ENCODE measurements at regions not wholly inside any gene's neighbourhood (a gene's known extent, or its start where the extent isn't known, plus 50 kb on each side); places are given as distances from the start of the nearest gene placed in this dataset.

DNA sequence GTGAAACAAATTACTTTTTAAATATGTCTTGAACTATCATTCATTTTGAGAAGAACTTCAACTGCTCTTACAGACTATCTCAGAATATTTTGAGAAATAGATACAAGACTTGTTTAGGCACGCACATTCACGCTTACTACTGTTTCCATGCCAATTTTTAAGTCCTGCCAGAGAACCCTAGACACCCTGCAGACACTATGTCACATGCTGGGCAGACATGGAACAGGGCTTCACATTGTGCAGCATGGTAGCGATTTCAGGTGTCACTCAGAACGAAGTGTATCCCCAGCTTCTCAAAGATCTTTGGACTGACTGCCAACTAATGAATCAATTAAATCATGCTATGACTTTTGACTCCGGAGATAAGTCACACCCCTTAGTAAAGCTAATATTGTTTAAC, 128.7 kb upstream of the SLC27A6 start:
- no peak for DNase-seq (ENCODE audit: low read depth)
- TF ChIP-seq, protein P1, sequence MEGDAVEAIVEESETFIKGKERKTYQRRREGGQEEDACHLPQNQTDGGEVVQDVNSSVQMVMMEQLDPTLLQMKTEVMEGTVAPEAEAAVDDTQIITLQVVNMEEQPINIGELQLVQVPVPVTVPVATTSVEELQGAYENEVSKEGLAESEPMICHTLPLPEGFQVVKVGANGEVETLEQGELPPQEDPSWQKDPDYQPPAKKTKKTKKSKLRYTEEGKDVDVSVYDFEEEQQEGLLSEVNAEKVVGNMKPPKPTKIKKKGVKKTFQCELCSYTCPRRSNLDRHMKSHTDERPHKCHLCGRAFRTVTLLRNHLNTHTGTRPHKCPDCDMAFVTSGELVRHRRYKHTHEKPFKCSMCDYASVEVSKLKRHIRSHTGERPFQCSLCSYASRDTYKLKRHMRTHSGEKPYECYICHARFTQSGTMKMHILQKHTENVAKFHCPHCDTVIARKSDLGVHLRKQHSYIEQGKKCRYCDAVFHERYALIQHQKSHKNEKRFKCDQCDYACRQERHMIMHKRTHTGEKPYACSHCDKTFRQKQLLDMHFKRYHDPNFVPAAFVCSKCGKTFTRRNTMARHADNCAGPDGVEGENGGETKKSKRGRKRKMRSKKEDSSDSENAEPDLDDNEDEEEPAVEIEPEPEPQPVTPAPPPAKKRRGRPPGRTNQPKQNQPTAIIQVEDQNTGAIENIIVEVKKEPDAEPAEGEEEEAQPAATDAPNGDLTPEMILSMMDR (conservative IDR thresholded peaks at IDR 0.05; ENCODE audit: low read depth, low read length) = no peak
- H3K4me3 ChIP-seq (ENCODE audit: low read depth, low read length) = no peak overlapping the region

DNA sequence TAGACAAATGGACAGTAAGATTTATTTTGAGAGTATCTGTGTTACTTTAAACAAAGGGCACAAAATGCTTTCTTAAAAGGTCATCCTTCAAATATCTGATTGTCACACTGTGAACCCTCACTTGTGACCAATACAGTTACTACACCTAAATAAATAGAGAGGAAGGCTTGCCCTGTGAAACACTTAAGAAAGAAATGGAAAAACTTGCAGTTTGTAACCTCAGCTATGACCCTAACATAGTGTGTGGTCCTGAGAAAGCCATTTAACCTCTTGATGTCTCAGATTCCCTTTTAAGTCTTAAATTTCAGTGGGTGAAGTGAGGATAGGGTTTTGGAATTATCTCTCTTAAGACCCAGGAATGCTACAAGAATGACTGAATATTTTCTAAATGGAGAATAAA, 126.7 kb upstream of the SLC27A6 start:
- no peak overlapping the region for H3K4me3 ChIP-seq (ENCODE audit: low read depth, low read length)
- no peak for DNase-seq (ENCODE audit: low read depth)
- TF ChIP-seq, protein P1 (conservative IDR thresholded peaks at IDR 0.05; ENCODE audit: low read depth, low read length) = no peak

DNA sequence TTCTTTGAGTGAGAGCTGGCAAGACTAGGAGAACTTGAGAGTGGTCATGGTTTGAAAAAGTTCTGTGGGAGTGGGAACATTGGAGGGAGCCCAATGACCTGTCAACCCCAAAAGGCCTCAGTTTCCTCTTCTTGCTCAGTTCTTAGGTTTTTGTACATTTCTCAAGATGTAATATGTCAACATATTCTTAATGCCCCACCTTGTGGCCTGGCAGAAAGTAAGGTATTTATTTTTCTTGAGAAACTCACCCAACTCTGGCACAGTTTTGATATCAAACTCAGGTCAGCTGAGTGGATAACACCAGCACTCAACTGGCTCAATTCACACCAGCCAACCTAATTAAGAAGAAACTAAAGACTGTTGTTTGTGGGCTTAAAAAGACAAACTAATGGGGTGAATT, 123.0 kb upstream of the SLC27A6 start:
- peak; percentile 44 for DNase-seq (ENCODE audit: low read depth)
- TF ChIP-seq, protein P1 (conservative IDR thresholded peaks at IDR 0.05; ENCODE audit: low read depth, low read length) = peak; percentile 44
- no peak overlapping the region for H3K4me3 ChIP-seq (ENCODE audit: low read depth, low read length)

DNA sequence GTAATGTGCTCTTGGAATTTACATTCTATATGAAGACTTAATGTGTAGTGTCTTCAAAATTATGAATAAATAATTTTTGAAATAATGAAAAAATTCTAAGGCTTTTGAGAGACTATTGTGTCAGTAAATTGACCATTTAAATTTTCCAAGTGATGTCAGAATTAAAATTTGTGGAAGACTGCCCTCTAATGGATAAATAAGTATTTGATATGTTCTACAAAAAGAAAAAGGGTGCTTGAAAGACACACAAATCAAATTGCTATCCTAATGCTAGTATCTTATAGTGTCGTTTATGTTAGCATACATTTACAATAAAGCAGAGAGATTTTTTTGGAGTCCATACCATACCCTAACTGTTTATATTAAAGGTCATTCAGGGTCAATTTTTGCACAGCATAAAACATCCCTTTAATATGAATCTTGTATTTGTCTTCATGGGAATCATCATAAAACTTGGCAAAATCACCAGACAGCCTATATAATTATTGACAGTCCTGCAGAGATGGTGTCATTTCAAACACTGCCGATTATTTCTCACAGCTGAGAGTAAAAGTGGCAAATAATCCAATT, 120.8 kb upstream of the SLC27A6 start:
- H3K4me3 ChIP-seq (ENCODE audit: low read depth, low read length) = no peak overlapping the region
- DNase-seq (ENCODE audit: low read depth) = peak; percentile 63
- TF ChIP-seq, protein P1 (conservative IDR thresholded peaks at IDR 0.05; ENCODE audit: low read depth, low read length) = peak; percentile 39

DNA sequence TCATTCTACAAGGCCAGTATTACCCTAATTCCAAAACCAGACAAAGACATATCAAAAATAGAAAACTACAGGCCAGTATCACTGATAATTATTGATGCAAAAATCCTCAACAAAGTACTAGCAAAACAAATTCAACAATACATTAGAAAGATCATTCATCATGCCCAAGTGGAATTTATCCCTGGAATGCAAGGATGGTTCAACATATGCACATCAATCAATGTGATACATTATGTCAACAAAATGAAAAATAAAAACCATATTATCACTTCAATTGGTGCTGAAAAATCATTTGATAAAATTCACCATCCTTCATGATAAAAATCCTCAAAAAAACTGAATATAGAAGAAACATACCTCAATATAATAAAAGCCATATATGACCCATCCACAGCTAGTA, 115.2 kb upstream of the SLC27A6 start:
- no peak overlapping the region for H3K4me3 ChIP-seq (ENCODE audit: low read depth, low read length)
- TF ChIP-seq, protein P1 (conservative IDR thresholded peaks at IDR 0.05; ENCODE audit: low read depth, low read length) = no peak
- no peak for DNase-seq (ENCODE audit: low read depth)

DNA sequence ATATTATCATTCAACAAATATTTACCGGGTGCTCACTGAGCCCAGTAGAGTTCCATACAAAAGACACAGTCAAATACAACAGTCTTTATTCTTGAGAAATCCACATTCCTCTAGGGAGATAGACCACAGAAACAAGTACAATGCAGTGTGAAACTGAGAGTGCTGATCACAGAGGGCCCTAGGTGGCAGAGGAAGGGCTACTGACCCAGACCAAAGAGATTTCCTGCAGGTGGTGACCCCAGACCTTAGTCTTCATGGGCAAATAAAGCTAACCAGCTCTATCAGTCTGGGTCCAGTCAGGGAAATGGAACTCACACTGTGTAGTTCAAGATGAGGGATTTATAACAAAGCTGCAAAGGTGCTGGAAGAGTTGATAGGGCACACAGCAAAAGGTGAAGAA, 110.4 kb upstream of the SLC27A6 start:
- TF ChIP-seq, protein P1 (conservative IDR thresholded peaks at IDR 0.05; ENCODE audit: low read depth, low read length) = no peak
- DNase-seq (ENCODE audit: low read depth) = no peak
- no peak overlapping the region for H3K4me3 ChIP-seq (ENCODE audit: low read depth, low read length)

DNA sequence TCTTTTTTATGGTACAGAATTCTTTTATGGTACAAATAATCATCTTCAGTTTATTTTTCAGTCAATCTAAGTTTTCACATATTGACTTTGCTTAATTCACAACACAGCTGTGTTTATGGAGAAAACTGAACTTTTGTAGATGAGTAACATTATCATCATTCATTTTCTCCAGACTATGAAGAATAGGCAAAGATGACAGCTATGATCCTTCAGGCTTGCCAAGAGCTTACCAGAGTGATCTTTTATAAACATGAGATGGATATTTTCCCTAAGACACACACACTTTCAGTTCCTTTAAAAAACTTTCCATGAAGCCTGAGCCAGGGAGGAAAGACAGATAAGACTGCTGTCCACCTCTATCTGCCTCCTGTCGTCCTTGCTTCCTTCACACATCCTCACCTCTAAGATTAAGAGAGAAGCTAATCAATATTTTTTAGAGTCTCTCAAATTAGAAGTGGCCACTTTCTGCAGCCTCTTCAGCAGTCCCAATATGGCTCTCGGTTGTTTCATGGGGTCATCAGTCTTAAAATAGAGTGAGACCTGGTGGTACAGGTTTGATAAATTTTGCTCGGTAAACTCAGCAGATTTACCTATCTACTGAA, 108.1 kb upstream of the SLC27A6 start:
- H3K4me3 ChIP-seq (ENCODE audit: low read depth, low read length) = no peak overlapping the region
- TF ChIP-seq, protein P1 (conservative IDR thresholded peaks at IDR 0.05; ENCODE audit: low read depth, low read length) = no peak
- DNase-seq (ENCODE audit: low read depth) = no peak

Measured in choroid plexus epithelial cell (primary cell).